ENCODE measurements at regions not wholly inside any gene's neighbourhood (a gene's known extent, or its start where the extent isn't known, plus 50 kb on each side); places are given as distances from the start of the nearest gene placed in this dataset.
"Not testable (repeated sequence)": the region's sequence is repeated elsewhere in the genome, so short reads cannot be mapped to it uniquely, and the experiment has no call there.

- DNase-seq (ENCODE audit: low spot score), result not testable (repeated sequence)
Observed at GRCh38 chr13:18835754-18836153, 345.9 kb downstream of the TUBA3C start.

- peak; percentile 2 for DNase-seq (ENCODE audit: low spot score)
Observed at GRCh38 chr13:18824678-18825077, 356.9 kb downstream of the TUBA3C start.

- DNase-seq (ENCODE audit: low spot score), result not testable (repeated sequence)
Observed at GRCh38 chr13:18822655-18823639, 358.7 kb downstream of the TUBA3C start.

- not testable (repeated sequence) for DNase-seq (ENCODE audit: low spot score)
Observed at GRCh38 chr13:18773988-18774387, 407.6 kb downstream of the TUBA3C start.

- DNase-seq (ENCODE audit: low spot score), result not testable (repeated sequence)
Observed at GRCh38 chr13:18741696-18742095, 439.9 kb downstream of the TUBA3C start.

GRCh38 chr13:18739310-18739709, 442.3 kb downstream of the TUBA3C start:
- DNase-seq (ENCODE audit: low spot score), result no peak

- DNase-seq (ENCODE audit: low spot score), result not testable (repeated sequence)
Observed at GRCh38 chr13:18738086-18738485, 443.5 kb downstream of the TUBA3C start.

- DNase-seq (ENCODE audit: low spot score), result not testable (repeated sequence)
Observed at GRCh38 chr13:18727138-18727537, 454.5 kb downstream of the TUBA3C start.

- not testable (repeated sequence) for DNase-seq (ENCODE audit: low spot score)
Observed at GRCh38 chr13:18726524-18726923, 455.1 kb downstream of the TUBA3C start.

- not testable (repeated sequence) for DNase-seq (ENCODE audit: low spot score)
Observed at GRCh38 chr13:18725242-18725822, 456.3 kb downstream of the TUBA3C start.

- DNase-seq (ENCODE audit: low spot score), result no peak
Observed at GRCh38 chr13:18714889-18715288, 466.7 kb downstream of the TUBA3C start.

GRCh38 chr13:18710673-18711072, 471.0 kb downstream of the TUBA3C start:
- DNase-seq (ENCODE audit: low spot score), result not testable (repeated sequence)

GRCh38 chr13:18706538-18706937, 475.1 kb downstream of the TUBA3C start:
- not testable (repeated sequence) for DNase-seq (ENCODE audit: low spot score)

- not testable (repeated sequence) for DNase-seq (ENCODE audit: low spot score)
Observed at GRCh38 chr13:18702464-18703247, 479.0 kb downstream of the TUBA3C start.

- DNase-seq (ENCODE audit: low spot score), result not testable (repeated sequence)
Observed at GRCh38 chr13:18698332-18698731, 483.3 kb downstream of the TUBA3C start.

GRCh38 chr13:18697851-18698250, 483.8 kb downstream of the TUBA3C start:
- not testable (repeated sequence) for DNase-seq (ENCODE audit: low spot score)

- not testable (repeated sequence) for DNase-seq (ENCODE audit: low spot score)
Observed at GRCh38 chr13:18697221-18697620, 484.4 kb downstream of the TUBA3C start.

- DNase-seq (ENCODE audit: low spot score), result not testable (repeated sequence)
Observed at GRCh38 chr13:18677403-18677802, 504.2 kb downstream of the TUBA3C start.

- DNase-seq (ENCODE audit: low spot score), result not testable (repeated sequence)
Observed at GRCh38 chr13:18675268-18675667, 506.4 kb downstream of the TUBA3C start.

GRCh38 chr13:18673794-18674193, 507.8 kb downstream of the TUBA3C start:
- DNase-seq (ENCODE audit: low spot score), result not testable (repeated sequence)

GRCh38 chr13:18666585-18666984, 515.0 kb downstream of the TUBA3C start:
- DNase-seq (ENCODE audit: low spot score), result not testable (repeated sequence)

- not testable (repeated sequence) for DNase-seq (ENCODE audit: low spot score)
Observed at GRCh38 chr13:18665716-18666115, 515.9 kb downstream of the TUBA3C start.
